HCT116 (cell line): ENCODE measurements at regions not wholly inside any gene's neighbourhood (a gene's known extent, or its start where the extent isn't known, plus 50 kb on each side); places are given as distances from the start of the nearest gene placed in this dataset.

Source experiments
- EGR1 ChIP-seq: IDR thresholded peaks from 2 replicates; pipeline ENCODE4 v1.6.1; 2012; ENCODE audit warnings: low read depth
- POLR2A ChIP-seq: IDR thresholded peaks from 2 replicates; pipeline ENCODE4 v1.7.0; 2011; ENCODE audit warnings: borderline replicate concordance; ENCODE audit not compliant: insufficient read depth, insufficient read length; ENCODE audit errors: extremely low read depth

DNA sequence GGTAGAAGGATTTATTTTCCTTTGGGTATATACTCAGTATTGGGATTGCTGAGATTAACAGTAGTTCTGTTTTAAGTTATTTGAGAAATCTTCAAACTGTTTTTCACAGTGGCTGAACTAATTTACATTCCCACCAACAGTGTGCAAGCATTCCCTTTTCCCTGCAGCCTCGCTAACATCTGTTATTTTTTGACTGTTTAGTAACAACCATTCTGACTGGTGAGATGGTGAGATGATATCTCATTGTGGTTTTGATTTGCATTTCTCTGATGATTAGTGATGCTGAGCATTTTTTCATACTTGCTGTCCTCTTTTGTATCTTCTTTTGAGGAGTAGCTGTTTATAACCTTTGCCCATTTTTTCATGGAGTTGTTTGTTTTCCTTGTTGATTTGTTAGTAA is 457.8 kb downstream of the TRAM1L1 start:
- no peak for TF ChIP-seq POLR2A
- TF ChIP-seq EGR1: no peak
